GM12892 (cell line): ENCODE measurements at regions not wholly inside any gene's neighbourhood (a gene's known extent, or its start where the extent isn't known, plus 50 kb on each side); places are given as distances from the start of the nearest gene placed in this dataset.

Experiments
- POLR2A ChIP-seq: IDR thresholded peaks from 2 replicates; pipeline ENCODE4 v1.6.1; 2011; ENCODE audit warnings: low read depth, low read length, control low read depth
- POLR2AphosphoS5 ChIP-seq: IDR thresholded peaks from 2 replicates; pipeline ENCODE4 v1.6.1; 2011; ENCODE audit warnings: low read depth, low read length, control low read depth
- TAF1 ChIP-seq: IDR thresholded peaks from 2 replicates; pipeline ENCODE4 v1.6.1; 2011; ENCODE audit warnings: low read depth, mild to moderate bottlenecking, control low read depth, low read length, borderline replicate concordance

- no peak for TF ChIP-seq POLR2A
- TF ChIP-seq TAF1: no peak
- no peak for TF ChIP-seq POLR2AphosphoS5
Observed at GRCh38 chr6:139944131-139944530, 569.7 kb upstream of the CITED2 start.
